GM19455 (cell line): ENCODE measurements at regions not wholly inside any gene's neighbourhood (a gene's known extent, or its start where the extent isn't known, plus 50 kb on each side); places are given as distances from the start of the nearest gene placed in this dataset.

Source experiments
- ATAC-seq: cut with Tn5 transposase; IDR thresholded peaks from one replicate; pipeline ENCODE4 v1.9.1; 2021; ENCODE audit not compliant: unreplicated experiment

DNA sequence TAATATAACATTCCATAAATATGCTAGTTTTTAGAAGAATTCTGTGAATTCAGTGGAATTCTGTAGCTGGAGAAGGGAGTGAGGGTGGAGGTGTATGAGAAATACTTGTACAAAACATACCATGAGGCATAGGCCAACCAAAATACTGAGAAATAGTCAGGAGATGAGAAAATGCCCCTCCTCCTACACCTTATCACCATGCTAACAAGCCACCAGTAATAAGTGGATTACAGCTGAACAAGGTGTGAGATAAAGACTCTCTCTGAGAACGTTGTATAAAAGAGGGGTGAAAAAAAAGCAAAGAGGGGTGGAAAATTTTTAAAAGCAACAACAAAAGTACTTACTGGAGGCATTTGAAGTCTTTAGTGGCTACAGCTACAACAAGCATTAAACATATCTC is 90.4 kb upstream of the IGFBP3 start:
- no peak for ATAC-seq

DNA sequence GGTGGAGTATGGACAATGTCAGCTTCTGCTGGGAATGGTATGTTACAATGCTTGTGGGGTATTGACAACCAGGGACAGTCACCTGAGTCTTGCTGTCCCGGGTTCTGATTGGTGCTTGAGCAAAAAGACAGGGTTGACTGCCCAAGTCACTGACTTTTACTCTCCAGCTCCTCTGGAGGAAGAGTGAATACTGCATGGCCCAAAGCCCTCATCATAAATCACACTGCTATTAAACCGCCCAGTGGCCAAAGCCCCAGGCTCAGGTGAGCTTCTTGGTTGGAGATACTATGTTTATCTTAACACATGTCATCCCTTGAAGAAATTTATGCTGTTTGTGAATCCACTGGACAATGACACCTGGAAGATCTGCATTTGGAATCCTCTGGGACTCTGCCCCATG is 90.0 kb upstream of the IGFBP3 start:
- no peak for ATAC-seq

DNA sequence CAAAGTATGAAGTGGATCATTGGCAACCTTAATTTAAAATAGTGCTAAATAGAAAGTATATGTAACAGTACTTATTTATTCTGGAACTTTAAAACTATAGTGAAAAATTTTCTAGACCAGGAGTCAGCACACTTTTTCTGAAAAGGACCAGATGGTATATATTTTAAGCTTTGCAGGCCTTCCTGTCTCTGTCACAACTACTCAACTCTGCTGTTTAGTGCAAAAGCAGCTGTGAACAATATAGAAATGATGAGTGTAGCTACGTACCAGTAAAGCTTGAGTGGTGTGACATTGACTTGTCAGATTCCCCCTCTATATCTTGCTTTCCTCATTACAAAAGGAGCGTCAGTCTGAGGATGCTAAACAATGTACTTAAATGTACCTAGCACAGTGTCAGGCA is 88.1 kb upstream of the IGFBP3 start:
- no peak for ATAC-seq

DNA sequence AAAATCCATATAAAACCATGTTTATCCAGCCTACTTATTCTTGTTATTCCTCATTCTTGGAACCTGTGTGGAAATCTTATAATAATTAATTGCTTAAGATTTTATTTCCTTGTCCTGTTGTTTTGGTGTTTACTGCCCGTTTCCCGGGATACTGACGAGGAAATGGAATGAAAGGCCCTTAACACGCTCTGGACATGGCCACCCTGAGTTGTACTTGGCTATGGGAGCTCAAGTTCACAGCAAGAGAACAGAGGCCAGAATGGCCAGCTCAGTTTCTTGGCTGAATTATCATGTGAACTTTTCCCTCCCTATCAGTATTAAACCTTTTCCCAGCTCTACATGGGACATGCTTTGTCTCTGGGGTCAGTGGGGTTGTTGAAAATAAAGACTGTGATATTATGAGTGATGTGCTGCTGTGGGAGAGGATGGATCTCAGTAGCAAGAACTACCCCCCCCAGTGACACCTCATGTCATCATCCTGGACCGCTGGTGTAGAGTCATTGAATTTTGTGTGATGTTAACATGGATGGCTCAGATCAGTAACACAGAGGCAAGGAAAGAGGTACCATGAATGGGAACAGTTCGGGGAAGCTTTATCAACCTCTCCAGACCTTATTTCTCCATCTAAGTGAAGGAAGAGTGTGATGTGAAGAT is 87.0 kb upstream of the IGFBP3 start:
- ATAC-seq, result no peak

DNA sequence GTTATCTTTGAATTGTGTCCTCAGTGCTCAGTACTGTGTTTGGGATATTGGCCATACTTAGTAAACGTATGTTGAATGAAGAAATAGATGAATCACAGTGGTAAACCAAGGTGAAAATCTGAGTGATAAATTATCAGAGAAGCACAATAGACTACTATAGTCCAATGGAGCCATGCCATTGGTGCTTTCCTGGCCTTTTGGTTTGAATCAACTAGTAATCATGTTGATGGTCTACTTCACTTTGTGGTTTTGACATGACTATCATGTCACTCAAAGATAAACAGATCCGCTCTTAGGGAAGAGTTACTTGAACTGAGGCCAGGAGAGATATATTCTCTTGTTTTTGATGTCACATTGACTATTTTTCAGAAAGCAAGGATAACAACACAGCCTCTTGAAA is 86.1 kb upstream of the IGFBP3 start:
- ATAC-seq, result no peak

DNA sequence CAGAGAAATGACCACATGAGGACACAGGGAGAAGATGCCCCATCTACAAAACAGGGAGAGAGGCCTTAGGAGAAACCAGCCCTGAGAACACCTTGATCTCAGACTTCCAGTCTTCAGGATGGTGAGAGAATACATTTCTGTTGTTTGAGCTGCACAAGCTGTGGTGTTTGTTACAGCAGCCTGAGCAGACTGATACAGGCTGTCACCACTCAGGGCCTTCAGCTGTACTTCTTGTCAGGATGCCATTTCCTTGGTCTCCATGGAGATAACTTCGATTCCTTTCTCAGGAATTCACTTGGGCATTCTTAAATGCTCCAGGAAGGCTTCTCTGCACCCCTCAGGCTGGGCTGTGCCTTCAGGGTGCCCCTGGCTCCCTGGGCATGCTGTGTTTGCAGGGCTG is 85.7 kb upstream of the IGFBP3 start:
- no peak for ATAC-seq

DNA sequence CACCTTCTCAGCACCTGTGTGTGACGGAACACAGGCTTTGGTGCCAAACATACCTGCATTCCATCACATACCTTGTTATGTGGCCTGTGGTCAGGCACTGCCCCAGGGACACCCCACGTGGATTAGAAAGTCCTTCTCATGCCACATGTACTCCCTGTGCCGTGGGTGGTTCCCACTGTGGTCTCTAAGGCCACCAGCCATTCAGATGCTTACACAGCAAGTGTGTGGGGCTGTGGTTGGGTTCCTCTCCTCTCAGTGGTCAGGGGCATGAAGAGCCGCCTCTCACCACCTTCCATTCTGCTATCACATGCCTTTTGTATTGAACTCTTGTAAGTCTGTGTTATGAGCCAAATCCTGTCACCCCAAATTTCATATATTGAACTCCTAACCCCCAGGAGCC is 85.1 kb upstream of the IGFBP3 start:
- no peak for ATAC-seq

DNA sequence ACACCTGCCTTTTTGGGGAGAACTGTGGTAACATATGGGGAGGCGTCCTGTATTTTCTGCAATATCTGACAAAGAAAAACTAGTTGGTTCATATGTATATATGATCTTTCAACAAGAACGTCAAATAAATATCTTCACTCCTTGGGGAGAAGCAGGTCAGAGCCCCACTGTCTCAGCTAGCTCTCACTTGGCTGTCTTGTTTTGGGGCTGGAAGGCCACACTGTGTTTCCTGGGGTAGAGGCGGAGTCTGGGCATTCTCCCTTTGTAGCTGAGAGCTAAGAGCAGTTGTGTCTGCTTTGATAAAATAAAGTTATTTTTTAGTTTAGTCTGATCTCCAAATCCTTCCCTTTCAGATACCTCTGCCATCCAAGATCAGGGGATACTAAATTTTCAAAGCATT is 83.9 kb upstream of the IGFBP3 start:
- ATAC-seq, result no peak

DNA sequence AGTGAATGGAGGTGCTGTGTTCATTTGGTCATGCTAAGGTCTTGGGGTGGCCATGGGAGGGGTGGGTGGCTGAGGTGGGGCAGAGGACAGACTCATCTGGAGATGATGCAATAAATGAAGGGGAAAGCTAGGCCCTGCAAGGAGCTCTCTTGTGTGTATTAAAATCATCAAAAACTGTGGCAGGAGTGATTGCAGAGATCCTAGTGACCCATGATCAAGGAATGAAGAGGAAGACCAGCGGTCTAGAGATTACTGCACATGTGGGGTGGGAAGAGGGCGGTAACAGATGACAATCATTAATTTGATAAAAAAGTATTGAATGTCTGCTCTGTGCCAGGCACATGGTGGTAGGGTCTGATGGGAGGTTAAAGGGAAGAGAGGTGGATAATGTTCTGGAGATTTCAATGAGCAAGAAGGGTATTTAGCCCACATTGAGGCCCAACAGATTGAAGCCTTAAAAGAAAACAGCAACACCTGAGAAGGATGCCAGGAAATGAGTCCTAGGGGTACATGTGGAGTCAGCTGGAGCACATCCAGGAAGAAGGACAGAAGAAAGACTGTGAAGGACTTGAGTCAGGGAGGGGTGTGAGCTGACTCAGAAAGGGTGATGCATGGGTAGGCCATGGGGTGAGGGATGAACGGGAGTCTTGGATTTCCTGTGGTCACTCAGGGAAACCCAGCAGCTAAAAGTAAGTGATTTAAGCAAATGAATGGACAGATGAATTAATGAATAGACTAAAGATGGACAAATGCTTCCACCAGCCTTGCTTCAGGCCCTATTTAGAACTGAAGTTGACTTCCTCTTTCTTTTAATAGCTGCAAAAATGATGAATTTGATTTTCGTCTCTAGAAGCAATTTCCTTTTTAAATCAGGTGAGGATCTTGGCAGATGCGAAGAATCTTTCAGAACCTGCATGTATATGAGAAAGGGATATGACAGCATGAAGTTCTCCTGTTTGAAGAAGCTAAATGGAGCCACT is 83.1 kb upstream of the IGFBP3 start:
- no peak for ATAC-seq

DNA sequence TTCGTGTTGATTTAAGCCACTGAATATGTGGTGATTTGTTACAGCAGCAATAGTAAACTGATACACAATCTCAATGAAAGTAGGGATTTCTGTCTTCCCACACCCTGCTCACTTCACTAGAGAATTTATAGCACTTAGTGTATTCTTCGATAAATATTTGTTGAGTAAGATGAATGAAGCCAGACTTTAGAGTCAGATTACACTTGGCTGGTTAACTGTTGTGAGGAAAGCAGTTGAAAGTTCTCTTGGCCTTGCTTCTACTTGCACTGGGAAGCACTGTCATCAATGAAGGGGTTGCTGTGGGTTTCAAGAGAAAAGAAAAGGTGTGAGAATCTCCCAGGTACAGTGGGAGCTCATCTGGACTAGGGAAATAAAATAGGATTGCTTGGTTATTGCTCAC is 82.1 kb upstream of the IGFBP3 start:
- no peak for ATAC-seq

DNA sequence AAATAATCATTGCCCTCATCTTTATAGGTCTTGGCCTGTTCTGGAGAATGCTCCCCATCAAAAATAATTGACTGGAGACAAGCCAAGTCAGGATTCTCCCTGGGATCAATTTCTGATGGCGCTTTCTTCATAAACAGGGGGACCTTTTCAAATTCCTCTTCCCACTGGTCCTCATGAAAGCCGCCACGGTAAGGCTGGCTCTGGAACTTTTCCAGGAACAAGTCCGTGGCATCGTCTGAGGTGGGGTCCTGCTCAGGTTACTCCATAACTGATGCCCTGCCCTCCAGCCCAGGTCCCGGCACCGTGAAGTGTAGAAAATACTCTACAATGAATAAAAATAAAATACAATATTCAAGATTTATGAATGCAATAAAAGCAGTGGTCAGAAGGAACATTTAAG is 79.4 kb upstream of the IGFBP3 start:
- no peak for ATAC-seq

DNA sequence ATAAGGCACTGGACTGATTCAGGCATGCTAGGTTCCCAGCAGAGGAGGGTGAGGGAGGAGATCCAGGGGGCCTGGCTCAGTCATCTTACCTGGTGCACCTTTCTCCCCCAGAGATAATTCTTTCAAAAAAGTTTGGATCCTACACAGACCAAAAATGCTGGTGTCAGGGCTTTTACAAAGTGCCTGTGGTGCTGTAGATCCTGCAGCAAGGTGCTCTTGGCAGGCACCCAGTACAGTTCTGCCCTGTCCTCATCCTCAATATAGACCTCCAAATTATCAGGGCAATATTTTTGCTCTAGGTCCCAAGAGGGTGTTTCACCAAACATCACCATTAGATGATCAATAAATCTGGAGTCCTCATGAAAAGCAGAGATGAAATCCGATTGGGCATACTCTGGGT is 78.5 kb upstream of the IGFBP3 start:
- ATAC-seq, result no peak

DNA sequence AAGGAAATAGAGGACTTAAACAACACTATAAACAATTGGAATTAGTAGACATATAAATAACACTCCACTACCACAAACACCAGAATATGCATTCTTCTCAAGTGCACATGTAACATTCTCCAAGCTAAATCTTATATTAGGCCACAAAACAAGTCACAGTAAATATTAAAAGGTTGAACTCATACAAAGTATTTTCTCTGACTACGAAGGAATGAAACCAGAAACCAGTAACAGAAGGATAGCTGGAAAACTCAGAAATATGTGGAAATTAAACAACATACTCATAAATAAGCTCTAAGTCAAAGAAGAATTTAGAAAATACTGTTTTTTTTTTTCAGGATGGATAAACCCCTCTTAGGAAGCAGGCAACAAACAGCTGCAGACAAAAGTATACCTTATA is 77.4 kb upstream of the IGFBP3 start:
- ATAC-seq, result no peak

DNA sequence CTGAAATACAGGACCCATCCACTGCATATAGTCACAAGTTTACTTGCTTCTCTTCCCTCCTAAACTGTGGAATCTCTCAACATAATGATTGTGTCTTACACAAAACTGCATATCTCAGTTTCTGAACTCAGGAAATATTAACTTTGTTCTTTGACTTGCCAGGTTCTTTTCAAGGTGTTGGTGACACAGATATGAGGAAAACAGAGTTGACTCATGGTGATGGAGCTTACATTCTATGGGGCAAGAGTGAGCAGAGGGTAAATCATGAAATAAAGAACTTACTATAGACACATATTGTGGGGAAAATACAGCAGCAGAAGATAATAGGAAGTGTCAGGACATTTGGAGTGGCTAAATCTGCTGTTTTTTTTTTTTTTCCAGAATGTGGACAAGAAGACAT is 72.5 kb upstream of the IGFBP3 start:
- ATAC-seq, result no peak

DNA sequence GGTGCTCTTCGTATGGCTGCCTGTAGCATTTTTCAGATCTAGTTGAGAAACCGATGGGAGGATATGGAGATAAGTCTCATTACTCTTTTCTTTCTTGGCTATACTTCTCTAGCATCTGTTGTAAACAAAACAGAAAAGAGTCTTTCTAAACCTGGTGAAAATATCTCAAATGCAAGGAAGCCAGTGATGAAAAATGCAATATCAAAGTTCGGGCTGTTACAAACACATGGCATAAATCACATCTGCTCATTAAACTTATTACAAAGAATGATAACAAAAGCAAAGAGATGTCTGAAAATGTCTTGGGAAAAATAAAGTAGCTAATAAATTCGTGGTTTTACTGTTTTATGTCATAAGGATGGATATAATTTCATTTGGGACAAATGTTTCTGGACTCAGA is 71.8 kb upstream of the IGFBP3 start:
- ATAC-seq, result no peak

DNA sequence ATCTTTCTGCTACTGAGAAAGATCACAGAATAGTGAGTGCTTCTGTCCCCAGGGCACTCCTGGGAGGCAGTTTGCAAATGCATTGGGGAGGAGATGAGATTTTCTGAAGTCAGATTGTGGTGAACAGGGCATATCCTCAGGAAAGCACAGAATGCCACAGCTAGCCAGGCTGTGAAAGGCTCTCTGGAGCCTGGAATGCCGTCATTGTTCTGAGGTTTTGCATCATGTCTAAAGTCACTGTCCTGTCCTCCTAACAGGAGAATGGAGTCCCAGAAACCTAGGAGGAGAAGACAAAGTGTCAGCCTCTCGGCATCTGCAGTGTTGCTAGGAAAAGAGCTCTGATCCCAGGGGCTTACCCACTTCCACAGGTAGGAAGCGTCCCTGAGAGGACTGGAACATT is 69.2 kb upstream of the IGFBP3 start:
- ATAC-seq, result no peak

DNA sequence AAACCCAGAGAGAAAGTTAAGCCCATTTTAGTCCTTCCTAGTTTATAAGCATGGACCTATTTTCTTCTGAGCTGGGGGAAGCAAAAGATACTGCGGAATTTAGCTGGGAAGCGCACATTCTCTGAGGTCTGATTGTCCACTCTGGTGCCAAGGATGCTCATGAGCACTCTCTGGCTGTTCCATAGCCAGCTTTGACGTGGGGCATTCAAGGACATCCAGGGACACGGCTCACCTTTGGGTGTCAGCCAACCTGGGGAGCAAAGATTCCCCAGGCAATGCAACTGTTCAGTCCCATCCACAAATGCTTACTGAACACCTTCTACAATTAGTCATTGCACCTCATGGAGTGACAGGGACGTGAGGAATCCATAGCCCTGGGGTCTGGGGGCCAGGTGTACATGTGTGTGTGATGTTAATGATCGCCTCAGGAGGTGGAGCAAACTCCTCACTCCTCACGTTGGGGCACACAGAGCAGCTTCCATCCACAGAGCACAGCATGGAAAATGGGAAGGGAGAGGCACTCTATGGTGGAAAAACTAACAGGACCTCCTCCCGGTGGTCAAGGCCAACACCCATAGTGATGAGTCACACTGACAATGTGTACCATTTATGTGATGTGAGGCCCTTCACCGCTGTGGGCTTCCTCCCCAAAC is 67.5 kb upstream of the IGFBP3 start:
- no peak for ATAC-seq

DNA sequence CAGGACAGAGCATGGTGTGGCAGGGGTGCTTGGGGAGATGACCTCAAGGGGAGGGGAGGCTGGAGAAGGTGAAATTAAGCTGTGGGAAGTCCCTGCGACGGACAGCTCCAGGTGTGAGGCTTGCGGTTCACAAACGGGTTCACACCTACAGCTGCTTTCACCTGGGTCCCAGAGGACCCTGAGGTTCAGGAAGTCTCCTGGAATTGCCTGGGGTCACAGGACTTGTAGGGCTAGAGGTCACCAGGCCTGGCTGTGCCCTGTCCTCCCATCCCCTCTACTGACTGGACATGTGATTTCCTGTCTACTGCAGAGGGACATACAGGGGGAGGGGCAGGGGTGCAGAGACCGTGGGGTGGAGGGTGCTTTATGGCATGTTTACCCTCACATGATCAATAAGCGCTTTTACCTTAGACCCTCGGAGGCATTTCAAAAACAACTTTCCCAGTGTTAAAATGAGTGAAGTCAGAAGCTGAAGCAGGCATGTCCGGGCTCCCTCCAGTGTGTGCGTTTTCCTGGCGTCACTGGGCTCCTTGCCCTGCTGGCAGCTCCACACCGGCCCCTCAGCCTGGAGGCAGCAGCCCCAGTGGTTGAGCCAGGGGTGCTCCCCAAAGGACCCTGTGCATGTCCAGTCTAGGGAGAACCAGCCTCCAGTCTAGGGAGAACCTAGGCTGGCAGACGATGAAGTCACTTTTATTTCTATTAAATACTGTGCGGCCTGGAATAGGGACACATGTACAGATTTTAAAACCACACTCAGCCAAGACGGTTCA is 66.6 kb upstream of the IGFBP3 start:
- ATAC-seq, result no peak

DNA sequence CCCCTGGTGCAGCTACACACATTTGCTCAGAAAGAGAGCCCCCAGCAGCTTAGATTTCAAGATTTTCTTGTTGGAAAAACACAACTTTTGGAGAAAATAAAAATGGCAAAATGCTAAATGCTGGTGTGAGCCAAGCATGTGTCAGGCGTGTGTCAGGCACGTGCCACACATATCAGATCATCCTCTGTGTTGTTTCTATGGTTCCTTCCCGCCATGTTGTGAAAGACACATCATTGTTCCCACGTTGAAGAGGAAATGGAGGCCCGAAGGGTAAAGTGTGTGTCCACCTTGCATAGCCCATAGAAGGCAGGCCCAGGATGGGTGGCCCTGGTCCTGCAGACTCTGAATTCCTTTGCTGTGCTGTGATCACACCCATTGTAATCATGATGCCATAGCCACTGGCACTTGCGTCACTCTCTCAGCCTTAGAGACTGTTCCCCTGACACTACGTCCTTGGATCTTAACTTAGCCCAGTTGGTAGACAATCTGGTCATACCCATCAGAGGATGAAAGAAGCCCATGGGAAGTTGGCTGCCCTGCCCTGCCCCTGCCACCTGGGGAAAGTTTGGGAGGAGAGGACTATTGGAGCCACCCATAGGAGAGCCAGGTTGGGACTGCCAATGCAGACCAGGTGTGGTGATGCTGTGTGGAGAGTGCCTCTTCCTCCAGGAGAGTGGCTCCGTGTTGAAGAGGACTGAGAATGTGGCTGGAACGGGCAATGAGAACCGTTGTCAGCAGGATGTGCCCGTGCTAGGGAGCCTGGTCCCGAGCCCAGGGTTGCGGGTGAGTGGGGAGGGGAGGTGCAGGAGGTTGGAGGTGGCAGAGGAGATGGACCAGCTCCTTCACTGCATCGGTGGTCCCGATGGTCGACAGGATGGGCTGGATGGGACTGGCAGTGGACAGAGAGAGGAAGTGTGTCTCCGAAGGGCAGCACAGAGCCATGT is 65.6 kb upstream of the IGFBP3 start:
- no peak for ATAC-seq

DNA sequence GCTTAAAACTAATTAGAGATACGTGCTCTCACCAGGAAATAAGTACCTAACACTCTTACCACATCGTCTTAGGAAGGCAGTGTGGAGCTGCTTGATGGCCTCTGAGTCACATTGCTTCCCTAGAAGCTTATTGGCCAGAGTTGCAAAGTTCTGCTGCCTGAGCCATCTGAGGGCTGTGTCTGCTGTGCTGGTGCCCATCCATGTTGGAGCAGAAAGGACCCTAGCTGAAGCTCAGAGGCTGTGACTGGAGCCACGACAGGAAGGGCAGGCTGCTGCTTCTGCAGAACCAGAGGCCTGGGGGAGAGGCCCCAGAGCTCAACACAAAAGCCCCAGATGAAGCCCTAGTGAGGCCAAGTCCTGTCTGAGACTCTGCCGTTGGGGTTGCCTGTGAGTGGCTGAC is 64.8 kb upstream of the IGFBP3 start:
- ATAC-seq, result no peak
